ENCODE measurements at regions not wholly inside any gene's neighbourhood (a gene's known extent, or its start where the extent isn't known, plus 50 kb on each side); places are given as distances from the start of the nearest gene placed in this dataset.

- no peak for TF ChIP-seq CTCF (IDR thresholded peaks at IDR 0.05)
- no peak for TF ChIP-seq POLR2AphosphoS5 (IDR thresholded peaks at IDR 0.05)
- TF ChIP-seq EP300 (IDR thresholded peaks at IDR 0.05) = no peak
These were observed 713.6 kb upstream of the ZP4 start for GRCh38 chr1:238604357-238604756.

Data from upper lobe of left lung (tissue), 4 donors.